SH-SY5Y (cell line): ENCODE measurements at regions not wholly inside any gene's neighbourhood (a gene's known extent, or its start where the extent isn't known, plus 50 kb on each side); places are given as distances from the start of the nearest gene placed in this dataset.

Experiments used
- GATA2 ChIP-seq: IDR thresholded peaks from 2 replicates; pipeline ENCODE4 v1.6.1; 2011; ENCODE audit warnings: mild to moderate bottlenecking, low read depth, low read length
- GATA3 ChIP-seq: IDR thresholded peaks from 2 replicates; pipeline ENCODE4 v1.6.1; 2011; ENCODE audit warnings: low read depth, mild to moderate bottlenecking, low read length, moderate library complexity

DNA sequence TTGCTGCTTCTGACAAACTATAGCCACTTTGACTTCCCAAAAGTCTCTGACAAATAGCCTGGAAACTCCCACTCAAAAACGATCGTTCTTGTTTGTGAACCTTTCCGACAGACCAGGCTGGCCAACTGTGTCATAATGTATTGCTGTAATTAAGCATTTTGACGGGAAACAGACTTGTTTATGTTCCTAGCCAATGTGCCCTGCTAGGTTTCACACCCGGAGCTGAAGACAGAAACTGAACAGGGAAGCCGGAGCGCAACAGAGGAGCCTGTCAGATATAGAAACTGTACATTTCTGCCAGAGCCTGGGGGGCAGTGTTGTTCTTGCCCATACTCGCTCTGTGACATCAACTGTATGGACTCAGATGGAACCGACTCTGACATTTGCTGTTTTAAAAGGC is 55.3 kb upstream of the C7orf33 start:
- no peak for TF ChIP-seq GATA3
- TF ChIP-seq GATA2 = no peak

DNA sequence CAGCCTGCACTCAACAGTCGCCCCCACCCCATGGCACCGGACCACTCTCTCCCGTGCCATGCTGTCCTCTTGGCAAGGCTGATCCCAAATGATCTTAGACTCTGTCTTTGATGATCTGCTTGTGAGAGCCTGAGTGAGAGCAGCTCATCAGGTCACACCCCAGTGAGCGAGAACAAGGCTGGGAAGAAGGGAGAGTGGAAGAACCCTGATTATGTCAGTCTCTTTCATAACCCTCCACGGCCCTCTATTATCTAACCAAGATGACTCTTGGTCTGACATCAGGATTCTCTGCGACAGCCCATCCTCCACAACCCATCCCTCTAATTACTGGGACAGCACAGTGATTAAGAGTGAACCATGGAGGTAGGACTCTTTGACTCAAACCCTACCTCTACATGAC is 53.1 kb upstream of the C7orf33 start:
- TF ChIP-seq GATA3 = no peak
- TF ChIP-seq GATA2 = no peak

DNA sequence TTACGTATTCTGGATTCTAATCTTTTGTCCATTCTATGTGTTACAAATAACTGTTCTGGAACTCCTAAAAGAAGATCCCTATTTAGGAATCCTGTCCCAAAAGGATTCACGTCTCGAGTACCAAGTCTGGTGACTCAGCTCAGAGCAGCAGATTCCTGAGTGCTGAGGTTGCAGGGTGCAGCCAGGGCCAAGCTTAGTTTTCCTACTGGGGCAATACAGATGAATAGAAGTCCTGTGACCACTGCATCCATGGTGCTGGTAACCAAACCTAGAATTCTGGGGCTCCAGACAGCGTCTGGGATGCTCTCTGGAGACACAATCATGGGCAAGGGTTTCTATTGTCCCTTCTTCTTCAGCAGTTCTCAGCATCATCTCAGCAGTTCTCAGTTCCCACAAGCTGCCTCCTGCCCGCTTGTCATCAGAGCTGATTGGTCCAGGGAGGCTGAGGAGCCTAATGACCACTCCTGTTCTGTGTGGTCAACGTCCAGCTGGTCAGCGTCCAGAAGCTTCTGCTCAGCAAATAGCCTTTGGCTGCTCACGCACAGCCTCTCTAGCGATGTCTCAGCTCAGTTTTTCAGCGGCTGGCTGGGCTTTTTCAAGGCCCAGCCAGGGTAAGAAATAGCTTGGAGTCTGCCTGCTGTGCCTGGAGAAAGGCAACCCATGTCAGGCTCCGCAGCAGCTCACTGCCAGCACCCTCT is 50.4 kb upstream of the C7orf33 start:
- TF ChIP-seq GATA3 = no peak
- TF ChIP-seq GATA2 = no peak
